GM21367 (cell line): ENCODE measurements at regions not wholly inside any gene's neighbourhood (a gene's known extent, or its start where the extent isn't known, plus 50 kb on each side); places are given as distances from the start of the nearest gene placed in this dataset.
"Not testable (repeated sequence)": the region's sequence is repeated elsewhere in the genome, so short reads cannot be mapped to it uniquely, and the experiment has no call there.

Source experiments
- ATAC-seq: cut with Tn5 transposase; IDR thresholded peaks from one replicate; pipeline ENCODE4 v1.9.1; 2021; ENCODE audit not compliant: unreplicated experiment

GRCh38 chr7:92976931-92977330 lies 140.6 kb upstream of the CDK6 start:
- no peak for ATAC-seq

- ATAC-seq: no peak
These were observed 137.6 kb upstream of the CDK6 start for GRCh38 chr7:92973974-92974373.

GRCh38 chr7:92973293-92973731 lies 136.9 kb upstream of the CDK6 start:
- no peak for ATAC-seq

- no peak for ATAC-seq
These were observed 136.1 kb upstream of the CDK6 start for GRCh38 chr7:92972441-92972840.

- no peak for ATAC-seq
These were observed 132.7 kb upstream of the CDK6 start for GRCh38 chr7:92969061-92969460.

- ATAC-seq: no peak
These were observed 132.1 kb upstream of the CDK6 start for GRCh38 chr7:92968502-92968901.

- ATAC-seq: no peak
These were observed 130.9 kb upstream of the CDK6 start for GRCh38 chr7:92967238-92967637.

- ATAC-seq: no peak
These were observed 127.8 kb upstream of the CDK6 start for GRCh38 chr7:92964141-92964540.

GRCh38 chr7:92963566-92963965 lies 127.2 kb upstream of the CDK6 start:
- no peak for ATAC-seq

- ATAC-seq: no peak
These were observed 125.6 kb upstream of the CDK6 start for GRCh38 chr7:92961961-92962360.

GRCh38 chr7:92956575-92956974 lies 120.2 kb upstream of the CDK6 start:
- ATAC-seq: no peak

GRCh38 chr7:92955081-92955480 lies 118.7 kb upstream of the CDK6 start:
- no peak for ATAC-seq

GRCh38 chr7:92953657-92954056 lies 117.3 kb upstream of the CDK6 start:
- ATAC-seq: no peak

GRCh38 chr7:92949748-92950147 lies 113.4 kb upstream of the CDK6 start:
- no peak for ATAC-seq

- no peak for ATAC-seq
These were observed 109.5 kb upstream of the CDK6 start for GRCh38 chr7:92945840-92946239.

GRCh38 chr7:92944633-92945032 lies 108.3 kb upstream of the CDK6 start:
- no peak for ATAC-seq

- not testable (repeated sequence) for ATAC-seq
These were observed 106.3 kb upstream of the CDK6 start for GRCh38 chr7:92942706-92943105.

GRCh38 chr7:92939666-92940360 lies 103.4 kb upstream of the CDK6 start:
- ATAC-seq: no peak

GRCh38 chr7:92934096-92934495 lies 97.7 kb upstream of the CDK6 start:
- ATAC-seq: no peak

GRCh38 chr7:92932450-92932849 lies 96.1 kb upstream of the CDK6 start:
- ATAC-seq: no peak

GRCh38 chr7:92930404-92930803 lies 94.0 kb upstream of the CDK6 start:
- ATAC-seq: no peak

GRCh38 chr7:92926697-92927044 lies 90.3 kb upstream of the CDK6 start:
- no peak for ATAC-seq
